ENCODE measurements at regions not wholly inside any gene's neighbourhood (a gene's known extent, or its start where the extent isn't known, plus 50 kb on each side); places are given as distances from the start of the nearest gene placed in this dataset.

GRCh38 chr12:4201333-4202100, 72.0 kb upstream of the CCND2 start:
- TF ChIP-seq CTCF (conservative IDR thresholded peaks at IDR 0.05 in 1 of 2, IDR thresholded peaks at IDR 0.05 in 1 of 2; ENCODE audit: extremely low read depth in 1 of 2, insufficient read depth in 1 of 2, low read depth in 1 of 2, low read length in 2 of 2) (no peak), EZH2 (IDR thresholded peaks at IDR 0.05; ENCODE audit: borderline replicate concordance, low read length) (no peak)
